Transverse colon (tissue), 4 donors: ENCODE measurements at regions not wholly inside any gene's neighbourhood (a gene's known extent, or its start where the extent isn't known, plus 50 kb on each side); places are given as distances from the start of the nearest gene placed in this dataset.
"Not testable (repeated sequence)": the region's sequence is repeated elsewhere in the genome, so short reads cannot be mapped to it uniquely, and the experiment has no call there.

Source experiments
- DNase-seq: peaks from one replicate; pipeline ENCODE4 v3.0.0-alpha.2; 2019
- H3K27ac ChIP-seq, 4 donors: fragments of 200-600 bp; sonication (generic); 2 replicates each; pipeline ENCODE4 v1.5.1; 2016 to 2018; ENCODE audit warnings: inconsistent platforms in 4 of 4
- H3K27me3 ChIP-seq: fragments of 200-600 bp; sonication (generic); 2 replicates; pipeline ENCODE4 v1.5.1; 2017; ENCODE audit warnings: inconsistent platforms
- H3K36me3 ChIP-seq, 4 donors: fragments of 200-600 bp; sonication (generic); 2 replicates each; pipeline ENCODE4 v1.5.1; 2017 to 2019; ENCODE audit warnings: inconsistent platforms in 4 of 4
- H3K4me1 ChIP-seq, 4 donors: fragments of 200-600 bp; sonication (generic); 2 replicates each; pipeline ENCODE4 v1.5.1; 2017 to 2020; ENCODE audit warnings: inconsistent platforms in 4 of 4
- H3K4me3 ChIP-seq, 4 donors: fragments of 200-600 bp; sonication (generic); 1 replicate in 1 of 4; 2 replicates in 3 of 4; pipeline versions ENCODE4 v1.5.1 to v1.6.1; 2017 to 2019; ENCODE audit warnings: inconsistent platforms in 4 of 4
- H3K9me3 ChIP-seq, 2 donors: fragments of 200-600 bp; sonication (generic); 2 replicates each; pipeline ENCODE4 v1.5.1; 2017 to 2019; ENCODE audit warnings: inconsistent platforms in 2 of 2
- CTCF ChIP-seq, 5 experiments: fragments of 200-600 bp in 3 of 5; fragments of 450-650 bp in 2 of 5; sonication (generic) in 3 of 5; IDR thresholded peaks; 1 replicate in 2 of 5; 2 replicates in 3 of 5; pipeline ENCODE4 v1.5.1; 2016 to 2017; ENCODE audit warnings: antibody characterized with exemption in 5 of 5, inconsistent platforms in 3 of 5, mild to moderate bottlenecking in 2 of 5, moderate library complexity in 1 of 5
- EP300 ChIP-seq: sonication (generic); formaldehyde crosslinking; IDR thresholded peaks from one replicate; pipeline ENCODE4 v1.6.1; 2017; ENCODE audit warnings: antibody characterized with exemption, low read depth
- POLR2A ChIP-seq: fragments of 450-650 bp; IDR thresholded peaks from one replicate; pipeline ENCODE4 v1.6.1; 2016; ENCODE audit warnings: antibody characterized with exemption, mild to moderate bottlenecking, moderate library complexity
- POLR2AphosphoS5 ChIP-seq, 3 donors: sonication (generic); formaldehyde crosslinking; IDR thresholded peaks; one replicate each; pipeline ENCODE4 v1.6.1; 2016; ENCODE audit warnings: antibody characterized with exemption in 3 of 3
- WGBS, 2 donors: methylation state at CpG; one replicate each; pipeline ENCODE4 v1.1.5; 2018; ENCODE audit warnings: low coverage in 1 of 2; 5-methylcytosine and 5-hydroxymethylcytosine counted together
- in situ Hi-C, 4 donors: fragments of 200-750 bp; cut with MboI; loops; one replicate each; pipeline versions ENCODE4 v1.15.0 to v1.15.1; 2017; ENCODE audit warnings: low sequenced_read_pairs in 3 of 4, low pct_ligation_motif_present in 1 of 4, low pct_unique_long_range_greater_than_20kb in 1 of 4
- intact Hi-C: fragments of 100-400 bp; cut with DNase I; formaldehyde crosslinking; loops from one replicate; pipeline ENCODE4 v1.15.1; 2023; ENCODE audit warnings: low total_unique reads

DNA sequence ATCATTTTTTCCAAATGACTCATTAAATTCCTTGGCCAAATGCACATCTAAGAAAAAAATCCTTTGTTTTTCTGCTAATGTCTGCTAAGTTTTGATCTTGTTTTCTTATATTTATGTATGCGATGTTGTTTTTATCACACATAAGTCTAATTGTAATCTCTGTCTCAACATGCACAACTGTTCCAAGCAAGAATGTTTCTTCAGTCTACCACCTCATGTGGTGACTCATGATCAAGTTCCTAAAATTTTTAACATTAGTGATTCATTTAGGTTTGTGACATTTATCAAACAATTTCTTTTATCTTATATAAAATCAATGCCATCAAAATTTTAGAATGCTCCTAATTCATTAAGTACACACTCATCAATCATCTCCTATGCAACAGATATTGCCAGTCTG is 763.9 kb upstream of the FAM174A start:
- intact Hi-C loops (no loop called here), in situ Hi-C loops (no loop called here)
- 65 to 79% methylated on average over 1 of the region's 1 CpG for WGBS, 2 donors
- no peaks in the 10 kb centered on the region for H3K36me3 ChIP-seq
- TF ChIP-seq POLR2A (no peak), POLR2AphosphoS5 (IDR thresholded peaks at IDR 0.05) (no peak), CTCF (IDR thresholded peaks at IDR 0.05) (no peak), EP300 (no peak)
- H3K27me3 ChIP-seq = no peaks in the 10 kb centered on the region
- DNase-seq = no peak
- no peak overlapping the region for H3K27ac ChIP-seq
- H3K9me3 ChIP-seq = no peaks in the 10 kb centered on the region
- no peaks in the 10 kb centered on the region for H3K4me1 ChIP-seq
- no peak overlapping the region for H3K4me3 ChIP-seq

- intact Hi-C loops (no loop called here), in situ Hi-C loops (no loop called here)
- TF ChIP-seq EP300 (no peak), POLR2A (no peak), POLR2AphosphoS5 (IDR thresholded peaks at IDR 0.05) (no peak), CTCF (IDR thresholded peaks at IDR 0.05) (no peak)
- 35 to 75% methylated on average over 2 to 3 of the region's 3 CpGs for WGBS, 2 donors
- Histone ChIP-seq H3K4me3 (no peak overlapping the region), H3K4me1 (no peaks in the 10 kb centered on the region), H3K9me3 (no peaks in the 10 kb centered on the region), H3K27ac (no peak overlapping the region), H3K27me3 (no peaks in the 10 kb centered on the region), H3K36me3 (no peaks in the 10 kb centered on the region)
- DNase-seq = no peak
Measured at GRCh38 chr5:99765011-99765410, 770.2 kb upstream of the FAM174A start.

- Histone ChIP-seq H3K9me3 (no peaks in the 10 kb centered on the region), H3K4me1 (no peaks in the 10 kb centered on the region), H3K27ac (no peak overlapping the region), H3K36me3 (no peaks in the 10 kb centered on the region), H3K4me3 (no peak overlapping the region), H3K27me3 (no peaks in the 10 kb centered on the region)
- in situ Hi-C loops = no loop called here
- no peak for TF ChIP-seq EP300
- no peak for TF ChIP-seq POLR2AphosphoS5 (IDR thresholded peaks at IDR 0.05)
- TF ChIP-seq CTCF (IDR thresholded peaks at IDR 0.05) = no peak
- TF ChIP-seq POLR2A = no peak
- intact Hi-C loops = no loop called here
- DNase-seq = no peak
- 72% methylated on average over 11 of the region's 11 CpGs; no CpG with 5 or more reads in 1 of the 2 donors for WGBS, 2 donors
Measured at GRCh38 chr5:99763021-99763774, 772.0 kb upstream of the FAM174A start.

- 94% methylated on average over 4 of the region's 4 CpGs for WGBS, 2 donors
- Histone ChIP-seq H3K27ac (no peak overlapping the region), H3K4me1 (no peaks in the 10 kb centered on the region), H3K4me3 (no peak overlapping the region), H3K27me3 (no peaks in the 10 kb centered on the region), H3K9me3 (no peaks in the 10 kb centered on the region), H3K36me3 (no peaks in the 10 kb centered on the region)
- TF ChIP-seq POLR2AphosphoS5 (IDR thresholded peaks at IDR 0.05) (no peak), CTCF (IDR thresholded peaks at IDR 0.05) (no peak), EP300 (no peak), POLR2A (no peak)
- in situ Hi-C loops (no loop called here), intact Hi-C loops (no loop called here)
- no peak for DNase-seq
Measured at GRCh38 chr5:99747342-99747741, 787.8 kb upstream of the FAM174A start.

GRCh38 chr5:99733146-99733545 is 802.0 kb upstream of the FAM174A start:
- WGBS, 2 donors = 89 to 91% methylated on average over 1 of the region's 1 CpG
- H3K4me1 ChIP-seq, in situ Hi-C loops, H3K9me3 ChIP-seq, DNase-seq, H3K4me3 ChIP-seq, H3K27me3 ChIP-seq, H3K27ac ChIP-seq, intact Hi-C loops, H3K36me3 ChIP-seq: not testable (repeated sequence)

DNA sequence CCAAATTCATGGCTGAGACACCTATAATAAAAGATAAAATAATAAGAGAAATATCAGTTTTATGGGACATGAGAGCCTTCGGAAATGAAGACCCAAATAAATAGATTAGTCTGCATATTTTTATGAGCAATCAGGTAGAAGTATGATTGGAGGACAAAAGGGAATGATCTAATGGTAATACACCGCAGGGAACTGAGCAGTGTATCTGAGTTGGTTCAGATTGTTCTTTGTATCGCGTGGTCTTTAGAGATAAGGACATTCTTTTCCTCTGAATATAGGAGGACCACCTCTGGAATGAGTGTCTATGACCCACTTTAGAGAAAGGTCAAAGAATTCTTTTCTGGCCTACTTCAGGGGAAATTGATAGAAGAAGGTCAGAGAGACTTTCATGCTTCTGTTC is 801.8 kb upstream of the CHD1 start:
- H3K27ac ChIP-seq, DNase-seq, in situ Hi-C loops, H3K9me3 ChIP-seq, H3K4me3 ChIP-seq, intact Hi-C loops, H3K36me3 ChIP-seq, H3K4me1 ChIP-seq, H3K27me3 ChIP-seq: not testable (repeated sequence)
- 89% methylated on average over 4 of the region's 4 CpGs; no CpG with 5 or more reads in 1 of the 2 donors for WGBS, 2 donors
